Renal cortex interstitium (tissue), 11 donors: ENCODE measurements at regions not wholly inside any gene's neighbourhood (a gene's known extent, or its start where the extent isn't known, plus 50 kb on each side); places are given as distances from the start of the nearest gene placed in this dataset.

ENCODE experiments used
- DNase-seq, 11 donors: peaks; one replicate each; pipeline ENCODE4 v3.0.0-alpha.2; 2013; ENCODE audit warnings: low read depth in 9 of 11, low spot score in 4 of 11; ENCODE audit errors: extremely low read depth in 1 of 11

- DNase-seq = no peak
Measured at GRCh38 chr13:67296511-67296910, 66.4 kb upstream of the PCDH9 start.

GRCh38 chr13:67292886-67293285 is 62.8 kb upstream of the PCDH9 start:
- no peak for DNase-seq

GRCh38 chr13:67285611-67286010 is 55.5 kb upstream of the PCDH9 start:
- no peak for DNase-seq

GRCh38 chr13:67283637-67284036 is 53.5 kb upstream of the PCDH9 start:
- no peak for DNase-seq

GRCh38 chr13:67281466-67281865 is 51.3 kb upstream of the PCDH9 start:
- DNase-seq = no peak
